ENCODE measurements at regions not wholly inside any gene's neighbourhood (a gene's known extent, or its start where the extent isn't known, plus 50 kb on each side); places are given as distances from the start of the nearest gene placed in this dataset.

GRCh38 chr2:67243919-67244318, 153.2 kb upstream of the ETAA1 start:
- no peak overlapping the region for H3K4me3 ChIP-seq
- no peak for TF ChIP-seq CTCF (IDR thresholded peaks at IDR 0.05)
- no peak overlapping the region for H3K27ac ChIP-seq
- intact Hi-C loops (cut with DNase I; ENCODE audit: low total_unique reads) = no loop called here
- no peak for DNase-seq
- no peaks in the 10 kb centered on the region for H3K36me3 ChIP-seq
- no peaks in the 10 kb centered on the region for H3K9me3 ChIP-seq
- H3K4me1 ChIP-seq = no peaks in the 10 kb centered on the region
- no peaks in the 10 kb centered on the region for H3K27me3 ChIP-seq

GRCh38 chr2:67246791-67247190, 150.3 kb upstream of the ETAA1 start:
- no peak for DNase-seq
- no peak for TF ChIP-seq CTCF (IDR thresholded peaks at IDR 0.05)
- Histone ChIP-seq H3K27me3 (no peaks in the 10 kb centered on the region), H3K4me1 (no peaks in the 10 kb centered on the region), H3K9me3 (no peaks in the 10 kb centered on the region), H3K27ac (no peak overlapping the region), H3K36me3 (no peaks in the 10 kb centered on the region), H3K4me3 (no peak overlapping the region)
- intact Hi-C loops (cut with DNase I; ENCODE audit: low total_unique reads) = no loop called here

GRCh38 chr2:67251741-67252140, 145.4 kb upstream of the ETAA1 start:
- H3K4me1 ChIP-seq = no peaks in the 10 kb centered on the region
- H3K36me3 ChIP-seq = no peaks in the 10 kb centered on the region
- no peak overlapping the region for H3K4me3 ChIP-seq
- intact Hi-C loops (cut with DNase I; ENCODE audit: low total_unique reads) = no loop called here
- H3K27me3 ChIP-seq = no peaks in the 10 kb centered on the region
- no peaks in the 10 kb centered on the region for H3K9me3 ChIP-seq
- no peak for TF ChIP-seq CTCF (IDR thresholded peaks at IDR 0.05)
- DNase-seq = no peak
- no peak overlapping the region for H3K27ac ChIP-seq

GRCh38 chr2:67255933-67256615, 141.1 kb upstream of the ETAA1 start:
- H3K9me3 ChIP-seq = no peaks in the 10 kb centered on the region
- H3K27me3 ChIP-seq = no peaks in the 10 kb centered on the region
- intact Hi-C loops (cut with DNase I; ENCODE audit: low total_unique reads) = no loop called here
- H3K4me1 ChIP-seq = peaks cover 0 to 15% (median 6%) of the 10 kb centered on the region in 4 donors
- H3K27ac ChIP-seq = no peak overlapping the region
- H3K4me3 ChIP-seq = no peak overlapping the region
- H3K36me3 ChIP-seq = no peaks in the 10 kb centered on the region
- no peak for TF ChIP-seq CTCF (IDR thresholded peaks at IDR 0.05)
- DNase-seq = no peak

DNA sequence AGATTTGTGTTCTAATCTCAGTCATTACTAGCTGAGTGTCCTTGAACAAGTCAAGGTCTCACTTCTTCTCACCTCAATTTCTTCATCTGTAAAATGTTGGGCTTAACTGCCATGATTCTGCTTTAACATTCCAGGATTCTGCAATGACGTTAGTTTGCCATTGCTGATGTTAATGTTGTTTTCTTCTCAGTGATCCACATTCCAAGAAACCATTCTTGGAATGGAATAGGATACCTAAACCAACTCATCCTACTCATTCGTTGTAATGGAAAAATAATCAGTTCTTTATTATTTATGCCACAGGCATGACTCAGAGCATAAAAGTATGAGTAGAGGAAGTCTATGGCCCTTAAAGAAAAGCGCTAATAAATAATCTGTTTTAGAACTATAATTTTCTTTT, 140.2 kb upstream of the ETAA1 start:
- Histone ChIP-seq H3K9me3 (no peaks in the 10 kb centered on the region), H3K4me3 (no peak overlapping the region), H3K36me3 (no peaks in the 10 kb centered on the region), H3K4me1 (peaks cover 0 to 22% (median 6%) of the 10 kb centered on the region in 4 donors), H3K27ac (no peak overlapping the region), H3K27me3 (no peaks in the 10 kb centered on the region)
- DNase-seq = no peak
- TF ChIP-seq CTCF (IDR thresholded peaks at IDR 0.05) = no peak
- intact Hi-C loops (cut with DNase I; ENCODE audit: low total_unique reads) = no loop called here

DNA sequence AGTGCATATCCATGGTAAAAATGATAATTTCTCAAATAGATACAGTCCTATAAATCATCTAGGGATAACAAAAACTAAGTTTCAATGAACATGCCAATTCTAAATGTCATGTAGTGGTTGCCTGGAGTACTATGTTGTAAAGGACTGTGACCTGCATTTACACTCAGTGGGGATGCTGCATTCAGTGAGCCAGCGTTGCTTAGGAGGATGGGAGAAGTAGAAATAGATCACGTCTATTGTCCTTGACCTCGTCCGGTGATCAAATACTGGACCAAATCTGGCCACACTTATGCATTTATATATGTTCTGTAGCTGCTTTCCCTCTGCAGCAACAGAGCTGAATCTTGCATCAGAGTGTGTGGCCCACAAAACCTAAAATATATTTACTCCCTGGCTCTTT, 139.0 kb upstream of the ETAA1 start:
- H3K36me3 ChIP-seq = no peaks in the 10 kb centered on the region
- H3K4me1 ChIP-seq = peaks cover 0 to 22% (median 6%) of the 10 kb centered on the region in 4 donors
- no peak for TF ChIP-seq CTCF (IDR thresholded peaks at IDR 0.05)
- H3K27me3 ChIP-seq = no peaks in the 10 kb centered on the region
- no peak overlapping the region for H3K4me3 ChIP-seq
- H3K9me3 ChIP-seq = no peaks in the 10 kb centered on the region
- no peak for DNase-seq
- intact Hi-C loops (cut with DNase I; ENCODE audit: low total_unique reads) = no loop called here
- H3K27ac ChIP-seq = no peak overlapping the region

All from tibial artery (tissue), 4 donors.